K562 (cell line): ENCODE measurements at regions not wholly inside any gene's neighbourhood (a gene's known extent, or its start where the extent isn't known, plus 50 kb on each side); places are given as distances from the start of the nearest gene placed in this dataset.

ENCODE experiments used
- ATF1 ChIP-seq, 2 experiments: fragments of 450-650 bp in 1 of 2; IDR thresholded peaks; 2 replicates each; pipeline ENCODE4 v1.6.1; 2016; ENCODE audit warnings: missing compliant biosample characterization in 1 of 2, missing genetic modification characterization in 1 of 2
- CBX3 ChIP-seq, 2 experiments: IDR thresholded peaks; 1 replicate in 1 of 2; 2 replicates in 1 of 2; pipeline ENCODE4 v1.6.1; 2012; ENCODE audit warnings: inconsistent platforms in 2 of 2, low read length in 2 of 2, borderline replicate concordance in 1 of 2, control low read depth in 1 of 2
- CBX8 ChIP-seq: fragments of 200-600 bp; sonication (generic); IDR thresholded peaks from 2 replicates; pipeline ENCODE4 v1.6.1; 2012; ENCODE audit warnings: borderline replicate concordance, mixed run types, low read depth, mild to moderate bottlenecking, moderate library complexity, mixed read lengths, low read length, control low read depth, inconsistent platforms; ENCODE audit not compliant: poor library complexity, severe bottlenecking; ENCODE audit errors: extremely low read depth
- DIDO1 ChIP-seq: fragments of 450-650 bp; IDR thresholded peaks from 2 replicates; pipeline ENCODE4 v1.6.1; 2016; ENCODE audit warnings: low read depth, missing biosample characterization, missing genetic modification characterization
- GTF2E2 ChIP-seq: fragments of 200-800 bp; sonication (Bioruptor generic); IDR thresholded peaks from 2 replicates; pipeline ENCODE4 v1.6.1; 2016; ENCODE audit warnings: missing genetic modification characterization, missing compliant biosample characterization
- IRF9 ChIP-seq: fragments of 450-650 bp; IDR thresholded peaks from 2 replicates; pipeline ENCODE4 v1.6.1; 2016; ENCODE audit warnings: missing biosample characterization, missing genetic modification characterization
- KLF13 ChIP-seq: fragments of 450-650 bp; IDR thresholded peaks from 2 replicates; pipeline ENCODE4 v1.6.1; 2016; ENCODE audit warnings: missing genetic modification characterization, low read depth, mild to moderate bottlenecking, missing compliant biosample characterization, moderate library complexity, borderline replicate concordance
- MECOM ChIP-seq: fragments of 250-450 bp; sonication (Bioruptor Pico); IDR thresholded peaks from 2 replicates; pipeline ENCODE4 v1.8.0; 2022; ENCODE audit warnings: inconsistent platforms
- MTA1 ChIP-seq: fragments of 450-650 bp; IDR thresholded peaks from 2 replicates; pipeline ENCODE4 v1.6.1; 2017; ENCODE audit warnings: borderline replicate concordance
- NFE2L1 ChIP-seq: fragments of 450-650 bp; IDR thresholded peaks from 2 replicates; pipeline ENCODE4 v1.6.1; 2016; ENCODE audit warnings: missing genetic modification characterization, low read depth, mild to moderate bottlenecking, missing compliant biosample characterization, moderate library complexity, borderline replicate concordance
- NR4A1 ChIP-seq, 2 experiments: fragments of 250-450 bp in 1 of 2; fragments of 450-650 bp in 1 of 2; sonication (Bioruptor Pico) in 1 of 2; IDR thresholded peaks; 2 replicates each; pipeline versions ENCODE4 v1.4.0 to v1.6.1; 2016 to 2020; ENCODE audit warnings: mild to moderate bottlenecking in 2 of 2, missing compliant biosample characterization in 1 of 2, missing genetic modification characterization in 1 of 2, moderate library complexity in 1 of 2
- PTTG1 ChIP-seq: fragments of 450-650 bp; IDR thresholded peaks from 2 replicates; pipeline ENCODE4 v1.6.1; 2016; ENCODE audit warnings: low read depth, mild to moderate bottlenecking, missing genetic modification characterization, missing compliant biosample characterization
- SMAD3 ChIP-seq: fragments of 450-650 bp; formaldehyde crosslinking; conservative IDR thresholded peaks from 2 replicates; pipeline ENCODE4 v1.4.0; 2020; ENCODE audit warnings: mild to moderate bottlenecking
- TAF7 ChIP-seq: fragments of 450-650 bp; IDR thresholded peaks from 2 replicates; pipeline ENCODE4 v1.6.1; 2016; ENCODE audit warnings: missing genetic modification characterization, missing compliant biosample characterization
- THRB ChIP-seq: fragments of 450-650 bp; formaldehyde crosslinking; conservative IDR thresholded peaks from 2 replicates; pipeline ENCODE4 v1.4.0; 2022; ENCODE audit warnings: mild to moderate bottlenecking, missing genetic modification characterization
- ZNF449 ChIP-seq: fragments of 250-450 bp; sonication (Bioruptor Pico); IDR thresholded peaks from 2 replicates; pipeline ENCODE4 v1.8.0; 2022; ENCODE audit warnings: moderate library complexity, mild to moderate bottlenecking, inconsistent platforms
- ZNF583 ChIP-seq: fragments of 250-450 bp; sonication (Bioruptor Pico); IDR thresholded peaks from 2 replicates; pipeline ENCODE4 v1.4.0; 2020
- ZNF592 ChIP-seq: fragments of 450-650 bp; IDR thresholded peaks from 2 replicates; pipeline ENCODE4 v1.6.1; 2017; ENCODE audit warnings: antibody characterized with exemption, mild to moderate bottlenecking
- ZNF668 ChIP-seq: fragments of 250-450 bp; sonication (Bioruptor Pico); IDR thresholded peaks from 2 replicates; pipeline ENCODE4 v1.8.0; 2022; ENCODE audit warnings: mild to moderate bottlenecking, inconsistent platforms

DNA sequence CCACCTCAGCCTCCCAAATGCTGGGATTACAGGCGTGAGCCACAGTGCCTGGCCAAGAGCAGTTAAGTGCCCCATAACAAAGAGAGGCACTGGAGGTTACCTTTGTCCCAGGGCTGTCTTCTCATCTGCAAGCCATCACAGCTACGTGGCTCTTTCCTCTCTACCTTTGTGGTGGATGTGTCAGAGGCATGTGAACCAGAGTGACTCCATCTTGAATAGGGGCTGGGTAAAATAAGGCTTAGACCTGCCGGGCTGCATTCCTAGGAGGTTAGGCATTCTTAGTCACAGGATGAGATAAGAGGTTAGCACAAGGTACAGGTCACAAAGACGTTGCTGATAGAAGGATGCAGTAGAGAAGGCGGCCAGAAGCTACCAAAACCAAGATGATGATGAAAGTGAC is 59.4 kb upstream of the POU2F1 start (continued):
- TF ChIP-seq IRF9 (tag) = peak; percentile 82
- TF ChIP-seq THRB (CRISPR knock-in tag) = 0 out of 2 replicates have a peak, but pooled peaks have one; percentile 75
- TF ChIP-seq TAF7 (tag) = peak; percentile 60; the same call in 1 of the 2 replicates
- TF ChIP-seq ZNF583 = peak; percentile 83
- no peak for TF ChIP-seq ATF1 (CRISPR knock-in tag; IDR thresholded peaks at IDR 0.05)
- TF ChIP-seq ATF1 (tag; IDR thresholded peaks at IDR 0.05) = peak; percentile 63
- TF ChIP-seq NR4A1 (CRISPR knock-in tag; IDR thresholded peaks at IDR 0.05) = no peak
- peak; percentile 97 for TF ChIP-seq NR4A1 (tag; IDR thresholded peaks at IDR 0.05)
- no peak for TF ChIP-seq CBX3 (IDR thresholded peaks at IDR 0.05; ENCODE audit: borderline replicate concordance in 1 of 2, low read length in 2 of 2)
- peak; percentile 83; the same call in 1 of the 2 replicates for TF ChIP-seq ZNF668 (CRISPR knock-in tag)
- TF ChIP-seq PTTG1 (tag) = peak; percentile 85
- TF ChIP-seq CBX8 = no peak
- no peak for TF ChIP-seq MTA1
- 0 out of 2 replicates have a peak, but pooled peaks have one; percentile 52 for TF ChIP-seq DIDO1
- 0 out of 2 replicates have a peak, but pooled peaks have one; percentile 50 for TF ChIP-seq MECOM (CRISPR knock-in tag)
- TF ChIP-seq ZNF449 (CRISPR knock-in tag) = 0 out of 2 replicates have a peak, but pooled peaks have one; percentile 22
- TF ChIP-seq NFE2L1 (tag) = peak; percentile 31; the same call in 1 of the 2 replicates
- TF ChIP-seq GTF2E2 (tag) = no peak
- peak; percentile 74; the same call in 1 of the 2 replicates for TF ChIP-seq KLF13 (tag)
- TF ChIP-seq SMAD3 (CRISPR knock-in tag) = peak; percentile 81
- TF ChIP-seq ZNF592 = peak; percentile 93
